ENCODE measurements at regions not wholly inside any gene's neighbourhood (a gene's known extent, or its start where the extent isn't known, plus 50 kb on each side); places are given as distances from the start of the nearest gene placed in this dataset.

DNA sequence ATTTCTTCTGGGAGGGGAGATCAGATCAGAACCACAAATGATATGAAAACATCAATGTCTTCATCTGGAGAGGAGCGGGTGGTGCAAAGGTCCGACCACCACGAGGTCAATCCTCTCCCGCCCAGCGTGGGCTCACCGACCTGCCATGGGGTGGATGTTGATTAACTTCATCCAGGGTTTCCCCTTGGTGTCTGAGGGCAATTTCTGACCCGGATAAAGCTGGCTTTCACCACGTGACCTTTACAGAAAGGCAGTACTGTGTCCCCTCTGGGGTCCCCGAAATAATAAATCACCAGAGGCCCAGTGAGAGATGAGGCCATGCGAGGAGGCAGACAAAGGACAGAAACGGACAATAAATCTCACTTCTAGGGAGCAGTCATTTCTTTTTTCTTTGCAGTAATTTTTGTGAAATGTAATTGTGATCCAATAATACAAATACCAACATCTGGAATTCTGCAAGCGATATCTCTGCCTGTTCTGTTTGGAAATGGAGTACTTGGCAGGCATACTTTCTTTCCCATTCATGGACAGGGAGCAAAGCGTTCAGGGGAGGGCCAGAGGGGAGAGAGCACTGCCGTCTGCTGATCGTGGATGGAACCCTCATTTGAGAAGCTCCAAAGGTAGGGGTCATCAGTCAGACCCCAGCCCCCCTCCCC is 55.1 kb upstream of the APCDD1L start:
- peak; percentile 35; the same call in 2 of the 3 replicates for ATAC-seq
- TF ChIP-seq RARB (CRISPR knock-in tag; IDR thresholded peaks at IDR 0.05) (no peak), ZC3H10 (CRISPR knock-in tag; IDR thresholded peaks at IDR 0.05) (no peak), TCF4 (CRISPR knock-in tag; IDR thresholded peaks at IDR 0.05; ENCODE audit: borderline replicate concordance) (peak; percentile 66), ISL1 (CRISPR knock-in tag; IDR thresholded peaks at IDR 0.05) (peak; percentile 37), ZFP30 (CRISPR knock-in tag; IDR thresholded peaks at IDR 0.05) (no peak)
- TF ChIP-seq, protein P1, sequence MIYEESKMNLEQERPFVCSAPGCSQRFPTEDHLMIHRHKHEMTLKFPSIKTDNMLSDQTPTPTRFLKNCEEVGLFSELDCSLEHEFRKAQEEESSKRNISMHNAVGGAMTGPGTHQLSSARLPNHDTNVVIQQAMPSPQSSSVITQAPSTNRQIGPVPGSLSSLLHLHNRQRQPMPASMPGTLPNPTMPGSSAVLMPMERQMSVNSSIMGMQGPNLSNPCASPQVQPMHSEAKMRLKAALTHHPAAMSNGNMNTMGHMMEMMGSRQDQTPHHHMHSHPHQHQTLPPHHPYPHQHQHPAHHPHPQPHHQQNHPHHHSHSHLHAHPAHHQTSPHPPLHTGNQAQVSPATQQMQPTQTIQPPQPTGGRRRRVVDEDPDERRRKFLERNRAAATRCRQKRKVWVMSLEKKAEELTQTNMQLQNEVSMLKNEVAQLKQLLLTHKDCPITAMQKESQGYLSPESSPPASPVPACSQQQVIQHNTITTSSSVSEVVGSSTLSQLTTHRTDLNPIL (CRISPR knock-in tag; IDR thresholded peaks at IDR 0.05; ENCODE audit: low read depth), result no peak

GRCh38 chr20:58569241-58570125 is 54.3 kb upstream of the APCDD1L start:
- no peak for ATAC-seq
- no peak for TF ChIP-seq ZNF565 (CRISPR knock-in tag; conservative IDR thresholded peaks at IDR 0.05; ENCODE audit: low read depth)
- no peak for TF ChIP-seq ISL1 (CRISPR knock-in tag; IDR thresholded peaks at IDR 0.05)
- no peak for TF ChIP-seq POU6F1 (CRISPR knock-in tag; IDR thresholded peaks at IDR 0.05; ENCODE audit: borderline replicate concordance, low read depth)
- no peak for TF ChIP-seq ZFP30 (CRISPR knock-in tag; IDR thresholded peaks at IDR 0.05)
- TF ChIP-seq OSR1 (CRISPR knock-in tag; IDR thresholded peaks at IDR 0.05), result no peak
- TF ChIP-seq BACH2 (CRISPR knock-in tag; IDR thresholded peaks at IDR 0.05; ENCODE audit: borderline replicate concordance), result no peak
- no peak for TF ChIP-seq ZNF8 (CRISPR knock-in tag; IDR thresholded peaks at IDR 0.05)
- TF ChIP-seq ZNF70 (CRISPR knock-in tag; IDR thresholded peaks at IDR 0.05), result no peak
- no peak for TF ChIP-seq ZFP3 (CRISPR knock-in tag; IDR thresholded peaks at IDR 0.05)
- no peak for TF ChIP-seq RARB (CRISPR knock-in tag; IDR thresholded peaks at IDR 0.05)
- no peak for TF ChIP-seq GLIS3 (CRISPR knock-in tag; IDR thresholded peaks at IDR 0.05)
- TF ChIP-seq CSDC2 (CRISPR knock-in tag; IDR thresholded peaks at IDR 0.05), result no peak
- TF ChIP-seq TOX (CRISPR knock-in tag; IDR thresholded peaks at IDR 0.05; ENCODE audit: borderline replicate concordance), result no peak
- TF ChIP-seq ESRRG (CRISPR knock-in tag; IDR thresholded peaks at IDR 0.05), result no peak
- TF ChIP-seq ARNTL (CRISPR knock-in tag; IDR thresholded peaks at IDR 0.05; ENCODE audit: borderline replicate concordance, low read depth), result no peak
- TF ChIP-seq TCF4 (CRISPR knock-in tag; IDR thresholded peaks at IDR 0.05; ENCODE audit: borderline replicate concordance), result no peak
- no peak for TF ChIP-seq ZC3H10 (CRISPR knock-in tag; IDR thresholded peaks at IDR 0.05)
- TF ChIP-seq SNAI2 (CRISPR knock-in tag; IDR thresholded peaks at IDR 0.05), result no peak
- TF ChIP-seq PPARA (CRISPR knock-in tag; IDR thresholded peaks at IDR 0.05; ENCODE audit: borderline replicate concordance), result no peak

- TF ChIP-seq RARB (CRISPR knock-in tag; IDR thresholded peaks at IDR 0.05), result no peak
- TF ChIP-seq, protein P2, sequence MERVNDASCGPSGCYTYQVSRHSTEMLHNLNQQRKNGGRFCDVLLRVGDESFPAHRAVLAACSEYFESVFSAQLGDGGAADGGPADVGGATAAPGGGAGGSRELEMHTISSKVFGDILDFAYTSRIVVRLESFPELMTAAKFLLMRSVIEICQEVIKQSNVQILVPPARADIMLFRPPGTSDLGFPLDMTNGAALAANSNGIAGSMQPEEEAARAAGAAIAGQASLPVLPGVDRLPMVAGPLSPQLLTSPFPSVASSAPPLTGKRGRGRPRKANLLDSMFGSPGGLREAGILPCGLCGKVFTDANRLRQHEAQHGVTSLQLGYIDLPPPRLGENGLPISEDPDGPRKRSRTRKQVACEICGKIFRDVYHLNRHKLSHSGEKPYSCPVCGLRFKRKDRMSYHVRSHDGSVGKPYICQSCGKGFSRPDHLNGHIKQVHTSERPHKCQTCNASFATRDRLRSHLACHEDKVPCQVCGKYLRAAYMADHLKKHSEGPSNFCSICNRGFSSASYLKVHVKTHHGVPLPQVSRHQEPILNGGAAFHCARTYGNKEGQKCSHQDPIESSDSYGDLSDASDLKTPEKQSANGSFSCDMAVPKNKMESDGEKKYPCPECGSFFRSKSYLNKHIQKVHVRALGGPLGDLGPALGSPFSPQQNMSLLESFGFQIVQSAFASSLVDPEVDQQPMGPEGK (CRISPR knock-in tag; IDR thresholded peaks at IDR 0.05; ENCODE audit: borderline replicate concordance), result no peak
- no peak for TF ChIP-seq GLIS3 (CRISPR knock-in tag; IDR thresholded peaks at IDR 0.05)
- no peak for TF ChIP-seq ZNF70 (CRISPR knock-in tag; IDR thresholded peaks at IDR 0.05)
- no peak for TF ChIP-seq ESRRG (CRISPR knock-in tag; IDR thresholded peaks at IDR 0.05)
- no peak for TF ChIP-seq SNAI2 (CRISPR knock-in tag; IDR thresholded peaks at IDR 0.05)
- TF ChIP-seq ZFP3 (CRISPR knock-in tag; IDR thresholded peaks at IDR 0.05), result no peak
- TF ChIP-seq CSRNP3 (CRISPR knock-in tag; IDR thresholded peaks at IDR 0.05), result no peak
- TF ChIP-seq, protein P1 (CRISPR knock-in tag; IDR thresholded peaks at IDR 0.05; ENCODE audit: low read depth), result no peak
- TF ChIP-seq ISL1 (CRISPR knock-in tag; IDR thresholded peaks at IDR 0.05), result no peak
- no peak for TF ChIP-seq ARNTL (CRISPR knock-in tag; IDR thresholded peaks at IDR 0.05; ENCODE audit: borderline replicate concordance, low read depth)
- TF ChIP-seq BACH2 (CRISPR knock-in tag; IDR thresholded peaks at IDR 0.05; ENCODE audit: borderline replicate concordance), result no peak
- TF ChIP-seq POU6F1 (CRISPR knock-in tag; IDR thresholded peaks at IDR 0.05; ENCODE audit: borderline replicate concordance, low read depth), result no peak
- TF ChIP-seq OSR1 (CRISPR knock-in tag; IDR thresholded peaks at IDR 0.05), result no peak
- no peak for TF ChIP-seq TOX (CRISPR knock-in tag; IDR thresholded peaks at IDR 0.05; ENCODE audit: borderline replicate concordance)
- ATAC-seq, result no peak
These were observed 53.5 kb upstream of the APCDD1L start for GRCh38 chr20:58568483-58569240.
